BJ (cell line): ENCODE measurements at regions not wholly inside any gene's neighbourhood (a gene's known extent, or its start where the extent isn't known, plus 50 kb on each side); places are given as distances from the start of the nearest gene placed in this dataset.

Experiments
- CTCF ChIA-PET: fragments of 350-600 bp; formaldehyde crosslinking; extraction: SDS; loops from one replicate; lab custom pipeline; 2021; ENCODE audit warnings: antibody characterized with exemption, inconsistent platforms; lab: Yijun Ruan, JAX
- POLR2A ChIA-PET: fragments of 300-600 bp; sonication (Branson Sonifier 250); formaldehyde crosslinking; extraction: SDS; loops from one replicate; lab custom pipeline; 2021; ENCODE audit warnings: antibody characterized with exemption; lab: Charles Lee
- DNase-seq: peaks from one replicate; pipeline ENCODE4 v3.0.0-alpha.2; 2011; ENCODE audit warnings: low read depth
- H3K27me3 ChIP-seq: 2 replicates; pipeline ENCODE4 v1.6.0; 2011; ENCODE audit warnings: low read length; ENCODE audit not compliant: control insufficient read depth, insufficient read depth
- H3K36me3 ChIP-seq: 2 replicates; pipeline ENCODE4 v1.5.1; 2011; ENCODE audit warnings: low read length; ENCODE audit not compliant: control insufficient read depth, insufficient read depth
- H3K4me3 ChIP-seq: 2 replicates; pipeline ENCODE4 v1.5.1; 2011; ENCODE audit warnings: low read depth, mild to moderate bottlenecking, control low read depth, low read length
- TF ChIP-seq, protein P1 (sequence below): IDR thresholded peaks from 2 replicates; pipeline ENCODE4 v1.5.1; 2011; ENCODE audit warnings: low read depth, mild to moderate bottlenecking, control low read depth, inconsistent platforms, low read length, moderate library complexity; ENCODE audit not compliant: insufficient read depth

- DNase-seq, result no peak
- ChIA-PET CTCF (no interaction called here), POLR2A (no interaction called here)
- H3K27me3 ChIP-seq, result peaks cover 7% of the 10 kb centered on the region
- no peak overlapping the region for H3K4me3 ChIP-seq
- TF ChIP-seq, protein P1, sequence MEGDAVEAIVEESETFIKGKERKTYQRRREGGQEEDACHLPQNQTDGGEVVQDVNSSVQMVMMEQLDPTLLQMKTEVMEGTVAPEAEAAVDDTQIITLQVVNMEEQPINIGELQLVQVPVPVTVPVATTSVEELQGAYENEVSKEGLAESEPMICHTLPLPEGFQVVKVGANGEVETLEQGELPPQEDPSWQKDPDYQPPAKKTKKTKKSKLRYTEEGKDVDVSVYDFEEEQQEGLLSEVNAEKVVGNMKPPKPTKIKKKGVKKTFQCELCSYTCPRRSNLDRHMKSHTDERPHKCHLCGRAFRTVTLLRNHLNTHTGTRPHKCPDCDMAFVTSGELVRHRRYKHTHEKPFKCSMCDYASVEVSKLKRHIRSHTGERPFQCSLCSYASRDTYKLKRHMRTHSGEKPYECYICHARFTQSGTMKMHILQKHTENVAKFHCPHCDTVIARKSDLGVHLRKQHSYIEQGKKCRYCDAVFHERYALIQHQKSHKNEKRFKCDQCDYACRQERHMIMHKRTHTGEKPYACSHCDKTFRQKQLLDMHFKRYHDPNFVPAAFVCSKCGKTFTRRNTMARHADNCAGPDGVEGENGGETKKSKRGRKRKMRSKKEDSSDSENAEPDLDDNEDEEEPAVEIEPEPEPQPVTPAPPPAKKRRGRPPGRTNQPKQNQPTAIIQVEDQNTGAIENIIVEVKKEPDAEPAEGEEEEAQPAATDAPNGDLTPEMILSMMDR, result no peak
- H3K36me3 ChIP-seq, result no peaks in the 10 kb centered on the region
Observed at GRCh38 chr10:14407567-14407966, 76.8 kb upstream of the FRMD4A start.

GRCh38 chr10:14405076-14406065, 74.6 kb upstream of the FRMD4A start:
- ChIA-PET POLR2A (interaction anchor here (0.7 kb wide), 1 partner anchor 20 kb away, joined by 3 read pairs; no protein-coding TSS in a partner anchor), CTCF (interaction anchor here (0.5 kb wide), 1 partner anchor 14 kb away, joined by 3 read pairs; no protein-coding TSS in a partner anchor)
- peaks cover 12% of the 10 kb centered on the region for H3K27me3 ChIP-seq

GRCh38 chr10:14403881-14404623, 73.3 kb upstream of the FRMD4A start:
- TF ChIP-seq, protein P1, result no peak
- ChIA-PET CTCF (no interaction called here), POLR2A (no interaction called here)
- DNase-seq, result no peak
- no peak overlapping the region for H3K4me3 ChIP-seq
- H3K27me3 ChIP-seq, result peaks cover 17% of the 10 kb centered on the region
- H3K36me3 ChIP-seq, result no peaks in the 10 kb centered on the region

More at GRCh38 chr10:14405076-14406065, 74.6 kb upstream of the FRMD4A start:
- no peak overlapping the region for H3K4me3 ChIP-seq
- TF ChIP-seq, protein P1, result no peak
- H3K36me3 ChIP-seq, result no peaks in the 10 kb centered on the region
- peak; percentile 91 for DNase-seq

DNA sequence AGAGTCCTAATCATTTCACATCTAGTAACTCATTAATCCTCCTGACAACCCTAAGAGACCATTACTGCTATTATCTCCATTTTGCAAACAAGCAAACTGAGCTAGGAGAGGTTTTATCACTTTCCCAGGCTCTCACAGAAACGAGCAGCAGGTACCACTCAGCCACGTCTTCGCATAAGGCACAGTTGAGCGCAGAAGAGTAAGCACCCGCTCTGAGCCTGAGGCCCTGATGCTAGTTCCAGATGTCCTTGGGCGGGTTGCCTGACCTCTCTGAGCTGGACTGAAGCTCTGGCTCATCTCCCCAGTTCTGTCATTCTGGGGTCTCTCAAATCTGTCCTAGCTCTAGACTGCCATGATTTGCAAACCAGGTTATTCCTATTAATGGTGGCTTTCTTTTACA, 72.6 kb upstream of the FRMD4A start:
- TF ChIP-seq, protein P1, result no peak
- no peak for DNase-seq
- no peaks in the 10 kb centered on the region for H3K36me3 ChIP-seq
- ChIA-PET POLR2A (no interaction called here), CTCF (no interaction called here)
- H3K27me3 ChIP-seq, result peaks cover 17% of the 10 kb centered on the region
- H3K4me3 ChIP-seq, result no peak overlapping the region

- Histone ChIP-seq H3K36me3 (no peaks in the 10 kb centered on the region), H3K27me3 (peaks cover 17% of the 10 kb centered on the region), H3K4me3 (no peak overlapping the region)
- ChIA-PET POLR2A (no interaction called here), CTCF (interaction anchor here (1.4 kb wide), 1 partner anchor 79 kb away, joined by 4 read pairs; no protein-coding TSS in a partner anchor)
- DNase-seq, result no peak
- TF ChIP-seq, protein P1, result no peak
Observed at GRCh38 chr10:14399641-14400040, 68.9 kb upstream of the FRMD4A start.
